Stomach (tissue), 8 donors: ENCODE measurements at regions not wholly inside any gene's neighbourhood (a gene's known extent, or its start where the extent isn't known, plus 50 kb on each side); places are given as distances from the start of the nearest gene placed in this dataset.

Source experiments
- DNase-seq, 2 donors: peaks; one replicate each; pipeline versions ENCODE4 v3.0.0 to v3.0.0-alpha.2; 2013 to 2019
- H3K27ac ChIP-seq, 5 donors: fragments of 200-600 bp in 4 of 5; sonication (generic) in 4 of 5; one replicate each; pipeline ENCODE4 v1.5.1; 2013 to 2019; ENCODE audit warnings: mild to moderate bottlenecking in 1 of 5, moderate library complexity in 1 of 5
- H3K27me3 ChIP-seq, 3 donors: fragments of 200-600 bp; sonication (generic); one replicate each; pipeline ENCODE4 v1.5.1; 2017 to 2019; ENCODE audit warnings: mixed run types in 1 of 3
- H3K36me3 ChIP-seq, 4 donors: fragments of 200-600 bp; sonication (generic); 1 replicate in 3 of 4; 2 replicates in 1 of 4; pipeline ENCODE4 v1.5.1; 2016 to 2019
- H3K4me1 ChIP-seq, 4 donors: fragments of 200-600 bp; sonication (generic); one replicate each; pipeline ENCODE4 v1.5.1; 2016 to 2019
- H3K4me3 ChIP-seq, 4 donors: fragments of 200-600 bp; sonication (generic) in 3 of 4; one replicate each; pipeline ENCODE4 v1.5.1; 2016 to 2019; ENCODE audit warnings: mild to moderate bottlenecking in 1 of 4
- H3K9me3 ChIP-seq, 4 donors: fragments of 200-600 bp; sonication (generic); one replicate each; pipeline ENCODE4 v1.5.1; 2016 to 2019
- CTCF ChIP-seq, 7 experiments: fragments of 450-650 bp in 4 of 7; fragments of 200-600 bp in 3 of 7; sonication (generic) in 3 of 7; IDR thresholded peaks; one replicate each; pipeline ENCODE4 v1.5.1; 2016 to 2019; ENCODE audit warnings: antibody characterized with exemption in 7 of 7, control low read depth in 2 of 7, mild to moderate bottlenecking in 1 of 7
- EP300 ChIP-seq: sonication (generic); formaldehyde crosslinking; IDR thresholded peaks from one replicate; pipeline ENCODE4 v1.6.1; 2017; ENCODE audit warnings: antibody characterized with exemption
- POLR2A ChIP-seq, 4 donors: fragments of 450-650 bp; IDR thresholded peaks; one replicate each; pipeline ENCODE4 v1.6.1; 2016; ENCODE audit warnings: antibody characterized with exemption in 4 of 4, control low read depth in 2 of 4, mild to moderate bottlenecking in 1 of 4, moderate library complexity in 1 of 4
- POLR2AphosphoS5 ChIP-seq, 3 donors: sonication (generic); formaldehyde crosslinking; IDR thresholded peaks; one replicate each; pipeline ENCODE4 v1.6.1; 2016; ENCODE audit warnings: antibody characterized with exemption in 3 of 3
- WGBS, 5 donors: extraction: QIAGEN DNeasy Blood & Tissue Kit in 3 of 5; methylation state at CpG; one replicate each; pipeline versions ENCODE4 v1.1.5 to v1.1.7; 2013 to 2018; 5-methylcytosine and 5-hydroxymethylcytosine counted together
- intact Hi-C: fragments of 100-400 bp; cut with DNase I; formaldehyde crosslinking; loops from one replicate; pipeline ENCODE4 v1.15.1; 2023; ENCODE audit warnings: low total_unique reads
- donor health status: healthy with polysubstance abuse.
- donor health status: Bipolar disorder and iron deficiency.
- donor health status: healthy.

GRCh38 chr10:109105725-109106124, 817.6 kb downstream of the XPNPEP1 start:
- no peaks in the 10 kb centered on the region for H3K4me1 ChIP-seq
- no peaks in the 10 kb centered on the region for H3K9me3 ChIP-seq
- H3K36me3 ChIP-seq, result no peaks in the 10 kb centered on the region
- H3K27me3 ChIP-seq, result no peaks in the 10 kb centered on the region
- H3K27ac ChIP-seq, result no peak overlapping the region
- TF ChIP-seq POLR2A (IDR thresholded peaks at IDR 0.05) (no peak), EP300 (no peak), POLR2AphosphoS5 (IDR thresholded peaks at IDR 0.05) (no peak), CTCF (IDR thresholded peaks at IDR 0.05) (no peak)
- intact Hi-C loops, result no loop called here
- no peak overlapping the region for H3K4me3 ChIP-seq
- WGBS, 5 donors, result 65 to 89% (median 76%) methylated on average over 2 of the region's 2 CpGs
- DNase-seq, result no peak

GRCh38 chr10:109104806-109105205, 818.5 kb downstream of the XPNPEP1 start:
- Histone ChIP-seq H3K27me3 (no peaks in the 10 kb centered on the region), H3K4me3 (no peak overlapping the region), H3K27ac (no peak overlapping the region), H3K4me1 (no peaks in the 10 kb centered on the region), H3K36me3 (no peaks in the 10 kb centered on the region), H3K9me3 (no peaks in the 10 kb centered on the region)
- TF ChIP-seq CTCF (IDR thresholded peaks at IDR 0.05) (no peak), EP300 (no peak), POLR2A (IDR thresholded peaks at IDR 0.05) (no peak), POLR2AphosphoS5 (IDR thresholded peaks at IDR 0.05) (no peak)
- WGBS, 5 donors, result 84 to 97% (median 90%) methylated on average over 2 of the region's 2 CpGs
- intact Hi-C loops, result no loop called here
- no peak for DNase-seq

GRCh38 chr10:109103278-109103677, 820.0 kb downstream of the XPNPEP1 start:
- TF ChIP-seq EP300 (no peak), POLR2AphosphoS5 (IDR thresholded peaks at IDR 0.05) (no peak), POLR2A (IDR thresholded peaks at IDR 0.05) (no peak)
- DNase-seq, result peak in 1 of 2 donors; percentile 62
- Histone ChIP-seq H3K4me3 (no peak overlapping the region), H3K9me3 (no peaks in the 10 kb centered on the region), H3K27ac (no peak overlapping the region), H3K36me3 (no peaks in the 10 kb centered on the region), H3K4me1 (no peaks in the 10 kb centered on the region), H3K27me3 (no peaks in the 10 kb centered on the region)
- WGBS, 5 donors, result 15 to 43% (median 29%) methylated on average over 2 of the region's 2 CpGs
- intact Hi-C loops, result no loop called here

GRCh38 chr10:109089779-109090178, 833.5 kb downstream of the XPNPEP1 start:
- Histone ChIP-seq H3K27me3 (no peaks in the 10 kb centered on the region), H3K27ac (no peak overlapping the region), H3K9me3 (peaks cover 0 to 16% (median 6%) of the 10 kb centered on the region in 4 donors), H3K4me3 (no peak overlapping the region), H3K36me3 (no peaks in the 10 kb centered on the region), H3K4me1 (no peaks in the 10 kb centered on the region)
- TF ChIP-seq POLR2AphosphoS5 (IDR thresholded peaks at IDR 0.05), result no peak
- TF ChIP-seq EP300, result no peak
- TF ChIP-seq POLR2A (IDR thresholded peaks at IDR 0.05), result no peak
- TF ChIP-seq CTCF (IDR thresholded peaks at IDR 0.05), result no peak
- no peak for DNase-seq
- intact Hi-C loops, result no loop called here
- WGBS, 5 donors, result 41 to 56% (median 48%) methylated on average over 3 of the region's 3 CpGs

GRCh38 chr10:109071539-109071938, 851.8 kb downstream of the XPNPEP1 start:
- H3K36me3 ChIP-seq, result no peaks in the 10 kb centered on the region
- intact Hi-C loops, result no loop called here
- no peaks in the 10 kb centered on the region for H3K4me1 ChIP-seq
- H3K27me3 ChIP-seq, result no peaks in the 10 kb centered on the region
- H3K27ac ChIP-seq, result no peak overlapping the region
- WGBS, 5 donors, result 8 to 22% (median 13%) methylated on average over 2 of the region's 2 CpGs
- no peak overlapping the region for H3K4me3 ChIP-seq
- no peak for DNase-seq
- no peak for TF ChIP-seq POLR2AphosphoS5 (IDR thresholded peaks at IDR 0.05)
- TF ChIP-seq CTCF (IDR thresholded peaks at IDR 0.05), result no peak
- no peak for TF ChIP-seq EP300
- TF ChIP-seq POLR2A (IDR thresholded peaks at IDR 0.05), result no peak
- H3K9me3 ChIP-seq, result no peaks in the 10 kb centered on the region
